A673 (cell line): ENCODE measurements at regions not wholly inside any gene's neighbourhood (a gene's known extent, or its start where the extent isn't known, plus 50 kb on each side); places are given as distances from the start of the nearest gene placed in this dataset.

Source experiments
- EZH2 ChIP-seq: fragments of 200-600 bp; sonication (generic); IDR thresholded peaks from 2 replicates; pipeline ENCODE4 v1.6.1; 2017; ENCODE audit warnings: borderline replicate concordance, low read depth, mild to moderate bottlenecking, mixed read lengths, antibody characterized with exemption, low read length; ENCODE audit not compliant: poor library complexity, severe bottlenecking
- TF ChIP-seq, protein P1 (sequence below): fragments of 300-800, 200-600 bp; sonication (generic); conservative IDR thresholded peaks from 2 replicates; pipeline ENCODE4 v1.5.1; 2017; ENCODE audit warnings: low read depth, mild to moderate bottlenecking, antibody characterized with exemption, low read length, moderate library complexity, mixed read lengths

DNA sequence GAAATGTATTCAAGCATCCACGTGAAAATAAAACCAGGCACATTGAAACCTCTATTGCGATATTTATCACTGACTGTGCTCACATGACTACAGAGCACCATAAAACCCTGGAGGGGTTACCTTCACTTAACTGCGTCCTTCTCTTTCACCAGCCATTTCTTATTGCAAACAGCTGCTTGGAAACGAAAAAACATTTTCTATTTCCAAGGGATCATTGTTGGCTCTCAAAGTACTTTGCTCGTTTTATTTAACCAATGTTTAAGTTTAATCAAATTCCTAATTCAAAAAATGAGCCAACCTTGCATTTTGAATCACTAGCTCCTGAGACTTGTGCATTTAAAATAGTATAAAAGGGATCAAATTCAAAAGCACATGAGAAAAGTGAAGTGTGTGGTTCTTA, 134.4 kb downstream of the OSR1 start:
- TF ChIP-seq, protein P1, sequence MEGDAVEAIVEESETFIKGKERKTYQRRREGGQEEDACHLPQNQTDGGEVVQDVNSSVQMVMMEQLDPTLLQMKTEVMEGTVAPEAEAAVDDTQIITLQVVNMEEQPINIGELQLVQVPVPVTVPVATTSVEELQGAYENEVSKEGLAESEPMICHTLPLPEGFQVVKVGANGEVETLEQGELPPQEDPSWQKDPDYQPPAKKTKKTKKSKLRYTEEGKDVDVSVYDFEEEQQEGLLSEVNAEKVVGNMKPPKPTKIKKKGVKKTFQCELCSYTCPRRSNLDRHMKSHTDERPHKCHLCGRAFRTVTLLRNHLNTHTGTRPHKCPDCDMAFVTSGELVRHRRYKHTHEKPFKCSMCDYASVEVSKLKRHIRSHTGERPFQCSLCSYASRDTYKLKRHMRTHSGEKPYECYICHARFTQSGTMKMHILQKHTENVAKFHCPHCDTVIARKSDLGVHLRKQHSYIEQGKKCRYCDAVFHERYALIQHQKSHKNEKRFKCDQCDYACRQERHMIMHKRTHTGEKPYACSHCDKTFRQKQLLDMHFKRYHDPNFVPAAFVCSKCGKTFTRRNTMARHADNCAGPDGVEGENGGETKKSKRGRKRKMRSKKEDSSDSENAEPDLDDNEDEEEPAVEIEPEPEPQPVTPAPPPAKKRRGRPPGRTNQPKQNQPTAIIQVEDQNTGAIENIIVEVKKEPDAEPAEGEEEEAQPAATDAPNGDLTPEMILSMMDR: no peak
- TF ChIP-seq EZH2: no peak
